EL (cell line): ENCODE measurements at regions not wholly inside any gene's neighbourhood (a gene's known extent, or its start where the extent isn't known, plus 50 kb on each side); places are given as distances from the start of the nearest gene placed in this dataset.
"Not testable (repeated sequence)": the region's sequence is repeated elsewhere in the genome, so short reads cannot be mapped to it uniquely, and the experiment has no call there.

ENCODE experiments used
- DNase-seq: peaks from one replicate; pipeline ENCODE4 v3.0.0-alpha.2; 2016

- no peak for DNase-seq
These were observed 104.5 kb downstream of the ZMAT3 start for GRCh38 chr3:178967177-178967532.

- peak; percentile 39 for DNase-seq
These were observed 105.1 kb downstream of the ZMAT3 start for GRCh38 chr3:178966299-178967176.

GRCh38 chr3:178964551-178964950 is 107.1 kb downstream of the ZMAT3 start:
- DNase-seq = no peak

- no peak for DNase-seq
These were observed 110.7 kb downstream of the ZMAT3 start for GRCh38 chr3:178960918-178961317.

- no peak for DNase-seq
These were observed 111.4 kb downstream of the ZMAT3 start for GRCh38 chr3:178960181-178960580.

GRCh38 chr3:178950676-178951075 is 120.9 kb downstream of the ZMAT3 start:
- peak; percentile 8 for DNase-seq

GRCh38 chr3:178949896-178950295 is 121.7 kb downstream of the ZMAT3 start:
- no peak for DNase-seq

GRCh38 chr3:178948546-178948945 is 123.1 kb downstream of the ZMAT3 start:
- DNase-seq = no peak

GRCh38 chr3:178947738-178948137 is 123.9 kb downstream of the ZMAT3 start:
- no peak for DNase-seq

- not testable (repeated sequence) for DNase-seq
These were observed 129.3 kb downstream of the ZMAT3 start for GRCh38 chr3:178942261-178942660.

GRCh38 chr3:178930116-178930515 is 141.5 kb downstream of the ZMAT3 start:
- DNase-seq = no peak

- DNase-seq = no peak
These were observed 155.4 kb downstream of the ZMAT3 start for GRCh38 chr3:178916223-178916622.

- no peak for DNase-seq
These were observed 156.2 kb downstream of the ZMAT3 start for GRCh38 chr3:178915365-178915764.

GRCh38 chr3:178907081-178907480 is 164.5 kb downstream of the ZMAT3 start:
- no peak for DNase-seq

GRCh38 chr3:178901204-178901603 is 170.4 kb downstream of the ZMAT3 start:
- DNase-seq = no peak

GRCh38 chr3:178900029-178900646 is 171.5 kb downstream of the ZMAT3 start:
- no peak for DNase-seq

- DNase-seq = no peak
These were observed 176.3 kb downstream of the ZMAT3 start for GRCh38 chr3:178895178-178895789.
